IMR-90 (cell line): ENCODE measurements at regions not wholly inside any gene's neighbourhood (a gene's known extent, or its start where the extent isn't known, plus 50 kb on each side); places are given as distances from the start of the nearest gene placed in this dataset.

Experiments used
- ATAC-seq: fragments of 200-7000 bp; cut with Tn5 transposase; 2 replicates; pipeline ENCODE4 v1.9.1; 2020; ENCODE audit warnings: low read depth, mild to moderate bottlenecking, moderate library complexity
- BruUV-seq: library from RNA; stranded (reverse); fragments of 400-500 nt; replicated peaks from 2 replicates; lab custom pipeline; 2021; lab: Mats Ljungman, UMichigan
- CTCF ChIA-PET: fragments of 300-600 bp; formaldehyde crosslinking; extraction: SDS; loops from one replicate; lab custom pipeline; 2021; ENCODE audit warnings: antibody characterized with exemption; lab: Yijun Ruan, JAX
- POLR2A ChIA-PET: fragments of 300-600 bp; sonication (Branson Sonifier 250); formaldehyde crosslinking; loops from one replicate; lab custom pipeline; 2022; ENCODE audit warnings: antibody characterized with exemption; ENCODE audit not compliant: unreplicated experiment; lab: Charles Lee
- DNase-seq: peaks from one replicate; pipeline ENCODE4 v3.0.0; 2013
- H2AFZ ChIP-seq: replicated peaks from 2 replicates; pipeline ENCODE3; 2013; ENCODE audit warnings: low read length, mild to moderate bottlenecking; ENCODE audit not compliant: poor library complexity
- H2AK5ac ChIP-seq: 2 replicates; pipeline ENCODE4 v1.6.1; 2013; ENCODE audit warnings: low read depth, low read length, inconsistent platforms
- H2AK9ac ChIP-seq: replicated peaks from 2 replicates; pipeline ENCODE3; 2013; ENCODE audit warnings: mild to moderate bottlenecking, low read depth, low read length, moderate library complexity; ENCODE audit not compliant: poor library complexity
- H2BK120ac ChIP-seq: 2 replicates; pipeline ENCODE4 v1.6.1; 2013; ENCODE audit warnings: low read depth, low read length, inconsistent platforms
- H2BK15ac ChIP-seq: 3 replicates; pipeline ENCODE4 v1.6.1; 2013; ENCODE audit warnings: low read depth, low read length, inconsistent platforms
- H2BK20ac ChIP-seq: 2 replicates; pipeline ENCODE4 v1.6.1; 2013; ENCODE audit warnings: low read depth, mild to moderate bottlenecking, inconsistent platforms, low read length, moderate library complexity
- H2BK5ac ChIP-seq: 2 replicates; pipeline ENCODE4 v1.6.1; 2013; ENCODE audit warnings: mild to moderate bottlenecking, low read depth, low read length, inconsistent platforms; ENCODE audit not compliant: poor library complexity, severe bottlenecking
- H3K14ac ChIP-seq: replicated peaks from 2 replicates; pipeline ENCODE4 v1.6.1; 2013; ENCODE audit warnings: low read depth, low read length, inconsistent platforms
- H3K18ac ChIP-seq: 2 replicates; pipeline ENCODE4 v1.6.1; 2013; ENCODE audit warnings: low read depth, low read length, control low read depth
- H3K23ac ChIP-seq: 2 replicates; pipeline ENCODE4 v1.6.1; 2013; ENCODE audit warnings: low read depth, low read length, inconsistent platforms
- H3K27ac ChIP-seq: 2 replicates; pipeline ENCODE4 v1.5.1; 2013; ENCODE audit warnings: mild to moderate bottlenecking, control low read depth, low read length; ENCODE audit not compliant: insufficient read depth
- H3K27me3 ChIP-seq: 2 replicates; pipeline ENCODE4 v1.6.1; 2013; ENCODE audit warnings: low read length; ENCODE audit not compliant: control insufficient read depth, insufficient read depth
- H3K36me3 ChIP-seq: 2 replicates; pipeline ENCODE4 v1.6.1; 2013; ENCODE audit warnings: low read length, mixed read lengths; ENCODE audit not compliant: control insufficient read depth, insufficient read depth
- H3K4ac ChIP-seq: 2 replicates; pipeline ENCODE4 v1.6.1; 2013; ENCODE audit warnings: low read depth, low read length, inconsistent platforms
- H3K4me1 ChIP-seq: 2 replicates; pipeline ENCODE4 v1.6.1; 2013; ENCODE audit warnings: low read length, mixed read lengths; ENCODE audit not compliant: control insufficient read depth, insufficient read depth
- H3K4me2 ChIP-seq: 2 replicates; pipeline ENCODE4 v1.6.1; 2013; ENCODE audit warnings: low read depth, mild to moderate bottlenecking, control low read depth, low read length, moderate library complexity
- H3K4me3 ChIP-seq: 2 replicates; pipeline ENCODE4 v1.5.1; 2013; ENCODE audit warnings: low read depth, mild to moderate bottlenecking, control low read depth, low read length, moderate library complexity; ENCODE audit not compliant: insufficient read depth
- H3K56ac ChIP-seq: 2 replicates; pipeline ENCODE4 v1.6.1; 2013; ENCODE audit warnings: low read length, inconsistent platforms; ENCODE audit not compliant: insufficient read depth; ENCODE audit errors: extremely low read depth
- H3K79me1 ChIP-seq, 2 experiments: 2 replicates each; pipeline ENCODE4 v1.6.1; 2013; ENCODE audit warnings: low read length in 2 of 2, inconsistent platforms in 1 of 2, low read depth in 1 of 2
- H3K9ac ChIP-seq: 2 replicates; pipeline ENCODE4 v1.6.1; 2013; ENCODE audit warnings: low read depth, low read length, control low read depth
- H3K9me1 ChIP-seq: 2 replicates; pipeline ENCODE4 v1.6.1; 2013; ENCODE audit warnings: low read length, inconsistent platforms; ENCODE audit not compliant: insufficient read depth
- H3K9me3 ChIP-seq: 2 replicates; pipeline ENCODE4 v1.6.1; 2013; ENCODE audit warnings: low read length; ENCODE audit not compliant: control insufficient read depth, insufficient read depth
- H4K20me1 ChIP-seq: 2 replicates; pipeline ENCODE4 v1.6.1; 2013; ENCODE audit warnings: low read length, inconsistent platforms; ENCODE audit not compliant: insufficient read depth
- H4K5ac ChIP-seq: 2 replicates; pipeline ENCODE4 v1.6.1; 2013; ENCODE audit warnings: mild to moderate bottlenecking, low read depth, low read length, control low read depth
- H4K8ac ChIP-seq, 2 experiments: 2 replicates each; pipeline ENCODE4 v1.6.1; 2013; ENCODE audit warnings: low read depth in 2 of 2, low read length in 2 of 2, control low read depth in 1 of 2, inconsistent platforms in 1 of 2
- H4K91ac ChIP-seq: 2 replicates; pipeline ENCODE4 v1.6.1; 2013; ENCODE audit warnings: low read depth, low read length, inconsistent platforms; ENCODE audit not compliant: insufficient read depth
- BHLHE40 ChIP-seq: fragments of 150-350 bp; IDR thresholded peaks from 2 replicates; pipeline ENCODE4 v1.6.1; 2016; ENCODE audit warnings: mild to moderate bottlenecking, low read depth, low read length
- CEBPB ChIP-seq: IDR thresholded peaks from 2 replicates; pipeline ENCODE4 v1.6.1; 2012; ENCODE audit warnings: low read depth, low read length, improper control_type of control experiment
- CHD1 ChIP-seq: IDR thresholded peaks from 2 replicates; pipeline ENCODE4 v1.6.1; 2012; ENCODE audit warnings: low read depth, low read length, improper control_type of control experiment
- FOS ChIP-seq: fragments of 150-350 bp; IDR thresholded peaks from 2 replicates; pipeline ENCODE4 v1.6.1; 2016; ENCODE audit warnings: low read depth, low read length
- MAFK ChIP-seq: IDR thresholded peaks from 2 replicates; pipeline ENCODE4 v1.6.1; 2012; ENCODE audit warnings: low read depth, low read length, improper control_type of control experiment
- MAZ ChIP-seq: IDR thresholded peaks from 2 replicates; pipeline ENCODE4 v1.6.1; 2012; ENCODE audit warnings: low read depth, mild to moderate bottlenecking, low read length, improper control_type of control experiment, moderate library complexity, borderline replicate concordance
- MXI1 ChIP-seq: IDR thresholded peaks from 2 replicates; pipeline ENCODE4 v1.6.1; 2012; ENCODE audit warnings: low read depth, mild to moderate bottlenecking, low read length, moderate library complexity, borderline replicate concordance
- NFE2L2 ChIP-seq: fragments of 150-350 bp; IDR thresholded peaks from 2 replicates; pipeline ENCODE4 v1.6.1; 2016; ENCODE audit warnings: low read depth, mild to moderate bottlenecking, low read length
- POLR2A ChIP-seq: IDR thresholded peaks from 2 replicates; pipeline ENCODE4 v1.6.1; 2012; ENCODE audit warnings: mild to moderate bottlenecking, low read depth, low read length
- RAD21 ChIP-seq: IDR thresholded peaks from 2 replicates; pipeline ENCODE4 v1.6.1; 2012; ENCODE audit warnings: low read length, improper control_type of control experiment
- RCOR1 ChIP-seq: IDR thresholded peaks from 2 replicates; pipeline ENCODE4 v1.6.1; 2012; ENCODE audit warnings: mild to moderate bottlenecking, low read length, improper control_type of control experiment; ENCODE audit not compliant: insufficient replicate concordance
- RFX5 ChIP-seq: IDR thresholded peaks from 2 replicates; pipeline ENCODE4 v1.8.0; 2012; ENCODE audit warnings: low read depth, mild to moderate bottlenecking, low read length, moderate library complexity
- SMC3 ChIP-seq: fragments of 150-350 bp; IDR thresholded peaks from 2 replicates; pipeline ENCODE4 v1.6.1; 2016; ENCODE audit warnings: low read depth, mild to moderate bottlenecking, antibody characterized with exemption, low read length, moderate library complexity
- WGBS, 2 experiments: methylation state at CpG; one replicate each; pipeline versions ENCODE4 v1.1.5 to v1.1.7; 2013; ENCODE audit warnings: missing lambda C conversion rate in 2 of 2; ENCODE audit not compliant: insufficient read length in 1 of 2; ENCODE audit errors: extremely low coverage in 2 of 2; 5-methylcytosine and 5-hydroxymethylcytosine counted together
- dilution Hi-C: fragments of 300-500 bp; cut with HindIII; formaldehyde crosslinking; loops from one replicate; pipeline ENCODE4 v1.14.3; 2018; ENCODE audit warnings: low sequenced_read_pairs; ENCODE audit not compliant: unreplicated experiment
- in situ Hi-C: fragments of 300-500 bp; cut with MboI; formaldehyde crosslinking; loops from 3 replicates; pipeline ENCODE4 v1.14.3; 2019; ENCODE audit warnings: low sequenced_read_pairs, inconsistent platforms, mixed read lengths
- intact Hi-C: fragments of 100-400 bp; cut with micrococcal nuclease; formaldehyde crosslinking; loops from 2 replicates; pipeline ENCODE4 v1.10.0; 2022
- TF ChIP-seq, protein P1 (sequence below): conservative IDR thresholded peaks from 2 replicates; pipeline ENCODE4 v1.5.1; 2012; ENCODE audit warnings: mild to moderate bottlenecking, low read depth, low read length, improper control_type of control experiment
- TF ChIP-seq, protein P2 (sequence below): fragments of 150-350 bp; IDR thresholded peaks from 2 replicates; pipeline ENCODE4 v1.6.1; 2016; ENCODE audit warnings: low read depth, mild to moderate bottlenecking, low read length, moderate library complexity, borderline replicate concordance
- TF ChIP-seq, protein P3 (sequence below): fragments of 150-350 bp; IDR thresholded peaks from 2 replicates; pipeline ENCODE4 v1.6.1; 2017; ENCODE audit warnings: mild to moderate bottlenecking, antibody characterized with exemption, low read length, low read depth

DNA sequence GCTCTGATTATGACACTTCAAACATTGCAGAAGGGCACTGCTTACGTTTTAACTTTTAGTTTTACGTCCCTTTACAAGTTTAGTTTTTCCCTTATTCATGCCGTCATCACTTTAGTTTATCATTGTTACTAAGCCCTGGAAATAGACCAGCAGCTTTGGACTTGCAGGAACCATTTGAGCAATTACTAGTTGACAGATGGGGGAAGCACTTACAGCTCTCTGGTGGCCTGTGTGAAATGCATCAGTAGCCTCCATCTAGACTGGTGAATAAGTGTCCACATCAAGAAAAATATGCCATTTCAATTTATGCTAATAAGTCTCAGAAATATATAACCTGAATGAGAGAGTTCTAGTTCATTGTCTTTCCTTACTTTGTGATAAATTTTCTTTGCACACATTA lies 194.9 kb upstream of the GRM3 start:
- WGBS, 2 experiments, result no CpG with 5 or more reads among the region's 3 CpGs

More for the DNA sequence above, 194.9 kb upstream of the GRM3 start:
- Histone ChIP-seq H3K9me1 (no peaks in the 10 kb centered on the region), H3K36me3 (no peaks in the 10 kb centered on the region), H3K4me2 (no peak overlapping the region), H3K9ac (no peak overlapping the region), H4K8ac (no peak overlapping the region), H2BK5ac (no peak overlapping the region), H2AK5ac (no peak overlapping the region), H3K23ac (no peak overlapping the region), H4K20me1 (no peaks in the 10 kb centered on the region), H3K4ac (no peak overlapping the region), H2BK120ac (no peak overlapping the region), H2BK15ac (no peak overlapping the region), H3K4me3 (no peak overlapping the region), H4K91ac (no peak overlapping the region), H2BK20ac (no peak overlapping the region), H4K5ac (no peak overlapping the region), H3K27me3 (no peaks in the 10 kb centered on the region), H3K4me1 (no peaks in the 10 kb centered on the region), H3K56ac (no peak overlapping the region), H2AFZ (no peak overlapping the region), H3K27ac (no peak overlapping the region), H2AK9ac (no peak overlapping the region), H3K14ac (no peak overlapping the region), H3K18ac (no peak overlapping the region), H3K79me1 (no peaks in the 10 kb centered on the region), H3K9me3 (peaks cover 4% of the 10 kb centered on the region; the same call in 1 of the 2 replicates)
- dilution Hi-C loops, result no loop called here
- no TSS peak for BruUV-seq
- CTCF ChIA-PET, result no interaction called here
- in situ Hi-C loops, result no loop called here
- DNase-seq (no peak), ATAC-seq (no peak)
- TF ChIP-seq, protein P1, sequence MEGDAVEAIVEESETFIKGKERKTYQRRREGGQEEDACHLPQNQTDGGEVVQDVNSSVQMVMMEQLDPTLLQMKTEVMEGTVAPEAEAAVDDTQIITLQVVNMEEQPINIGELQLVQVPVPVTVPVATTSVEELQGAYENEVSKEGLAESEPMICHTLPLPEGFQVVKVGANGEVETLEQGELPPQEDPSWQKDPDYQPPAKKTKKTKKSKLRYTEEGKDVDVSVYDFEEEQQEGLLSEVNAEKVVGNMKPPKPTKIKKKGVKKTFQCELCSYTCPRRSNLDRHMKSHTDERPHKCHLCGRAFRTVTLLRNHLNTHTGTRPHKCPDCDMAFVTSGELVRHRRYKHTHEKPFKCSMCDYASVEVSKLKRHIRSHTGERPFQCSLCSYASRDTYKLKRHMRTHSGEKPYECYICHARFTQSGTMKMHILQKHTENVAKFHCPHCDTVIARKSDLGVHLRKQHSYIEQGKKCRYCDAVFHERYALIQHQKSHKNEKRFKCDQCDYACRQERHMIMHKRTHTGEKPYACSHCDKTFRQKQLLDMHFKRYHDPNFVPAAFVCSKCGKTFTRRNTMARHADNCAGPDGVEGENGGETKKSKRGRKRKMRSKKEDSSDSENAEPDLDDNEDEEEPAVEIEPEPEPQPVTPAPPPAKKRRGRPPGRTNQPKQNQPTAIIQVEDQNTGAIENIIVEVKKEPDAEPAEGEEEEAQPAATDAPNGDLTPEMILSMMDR, result no peak
- TF ChIP-seq RFX5 (no peak), MAFK (no peak), SMC3 (no peak), NFE2L2 (no peak), POLR2A (no peak), MAZ (no peak), CHD1 (no peak), MXI1 (no peak), FOS (no peak), BHLHE40 (no peak), RAD21 (no peak), CEBPB (no peak), RCOR1 (no peak)
- TF ChIP-seq, protein P2, sequence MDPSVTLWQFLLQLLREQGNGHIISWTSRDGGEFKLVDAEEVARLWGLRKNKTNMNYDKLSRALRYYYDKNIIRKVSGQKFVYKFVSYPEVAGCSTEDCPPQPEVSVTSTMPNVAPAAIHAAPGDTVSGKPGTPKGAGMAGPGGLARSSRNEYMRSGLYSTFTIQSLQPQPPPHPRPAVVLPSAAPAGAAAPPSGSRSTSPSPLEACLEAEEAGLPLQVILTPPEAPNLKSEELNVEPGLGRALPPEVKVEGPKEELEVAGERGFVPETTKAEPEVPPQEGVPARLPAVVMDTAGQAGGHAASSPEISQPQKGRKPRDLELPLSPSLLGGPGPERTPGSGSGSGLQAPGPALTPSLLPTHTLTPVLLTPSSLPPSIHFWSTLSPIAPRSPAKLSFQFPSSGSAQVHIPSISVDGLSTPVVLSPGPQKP, result no peak
- TF ChIP-seq, protein P3, sequence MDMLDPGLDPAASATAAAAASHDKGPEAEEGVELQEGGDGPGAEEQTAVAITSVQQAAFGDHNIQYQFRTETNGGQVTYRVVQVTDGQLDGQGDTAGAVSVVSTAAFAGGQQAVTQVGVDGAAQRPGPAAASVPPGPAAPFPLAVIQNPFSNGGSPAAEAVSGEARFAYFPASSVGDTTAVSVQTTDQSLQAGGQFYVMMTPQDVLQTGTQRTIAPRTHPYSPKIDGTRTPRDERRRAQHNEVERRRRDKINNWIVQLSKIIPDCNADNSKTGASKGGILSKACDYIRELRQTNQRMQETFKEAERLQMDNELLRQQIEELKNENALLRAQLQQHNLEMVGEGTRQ, result no peak
- POLR2A ChIA-PET, result no interaction called here
- intact Hi-C loops, result no loop called here
